Breast epithelium (tissue), 4 donors: ENCODE measurements at regions not wholly inside any gene's neighbourhood (a gene's known extent, or its start where the extent isn't known, plus 50 kb on each side); places are given as distances from the start of the nearest gene placed in this dataset.

Experiments
- DNase-seq, 2 donors: peaks; one replicate each; pipeline ENCODE4 v3.0.0-alpha.2; 2019; ENCODE audit warnings: low spot score in 2 of 2
- H3K27ac ChIP-seq, 2 donors: fragments of 200-600 bp; sonication (generic) in 1 of 2; one replicate each; pipeline ENCODE4 v1.5.1; 2016 to 2019; ENCODE audit warnings: mild to moderate bottlenecking in 1 of 2
- H3K27me3 ChIP-seq, 2 donors: fragments of 200-600 bp; sonication (generic) in 1 of 2; one replicate each; pipeline versions ENCODE4 v1.5.1 to v1.6.0; 2017 to 2019; ENCODE audit warnings: control low read depth in 1 of 2, mild to moderate bottlenecking in 1 of 2
- H3K36me3 ChIP-seq: fragments of 200-600 bp; one replicate; pipeline ENCODE4 v1.5.1; 2019
- H3K4me1 ChIP-seq, 2 donors: fragments of 200-600 bp; sonication (generic); one replicate each; pipeline ENCODE4 v1.5.1; 2016 to 2019; ENCODE audit warnings: control low read depth in 1 of 2
- H3K4me3 ChIP-seq, 3 donors: fragments of 200-600 bp; sonication (generic); 1 replicate in 2 of 3; 2 replicates in 1 of 3; pipeline ENCODE4 v1.5.1; 2016 to 2019; ENCODE audit warnings: mild to moderate bottlenecking in 3 of 3, moderate library complexity in 2 of 3
- H3K9me3 ChIP-seq, 2 donors: fragments of 200-600 bp; sonication (generic) in 1 of 2; one replicate each; pipeline ENCODE4 v1.5.1; 2016 to 2019; ENCODE audit warnings: control low read depth in 1 of 2
- POLR2A ChIP-seq: fragments of 450-650 bp; IDR thresholded peaks from one replicate; pipeline ENCODE4 v1.6.1; 2016; ENCODE audit warnings: antibody characterized with exemption, mild to moderate bottlenecking, moderate library complexity
- POLR2AphosphoS5 ChIP-seq, 3 donors: sonication (generic); formaldehyde crosslinking; IDR thresholded peaks; one replicate each; pipeline ENCODE4 v1.6.1; 2017; ENCODE audit warnings: antibody characterized with exemption in 3 of 3
- intact Hi-C: fragments of 100-400 bp; cut with DNase I; formaldehyde crosslinking; loops from one replicate; pipeline ENCODE4 v1.15.1; 2023; ENCODE audit warnings: low total_unique reads
- TF ChIP-seq, protein P1 (sequence below), 3 donors: fragments of 450-650 bp; IDR thresholded peaks; one replicate each; pipeline ENCODE4 v1.5.1; 2016 to 2017; ENCODE audit warnings: antibody characterized with exemption in 3 of 3, mild to moderate bottlenecking in 3 of 3, moderate library complexity in 3 of 3

DNA sequence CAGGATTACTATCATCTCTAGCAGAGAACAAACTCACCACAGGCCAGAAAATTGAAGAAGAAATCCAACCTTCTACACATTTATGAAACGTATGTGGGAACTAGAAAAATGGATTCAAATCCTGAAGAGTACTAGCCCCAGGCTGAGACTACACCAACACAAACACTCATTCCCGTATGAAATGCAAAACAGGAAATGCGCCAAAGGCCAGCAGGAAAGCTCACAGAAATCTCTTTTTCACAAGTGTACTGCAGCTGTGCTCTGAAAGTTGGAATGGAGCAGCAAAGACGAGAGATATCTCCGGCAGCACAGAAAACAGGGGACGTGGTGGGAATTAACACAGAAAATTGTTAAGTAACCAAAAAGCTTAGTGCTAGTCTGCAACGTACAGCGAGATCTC, 913.5 kb downstream of the TDRD15 start:
- no peaks in the 10 kb centered on the region for H3K27me3 ChIP-seq
- TF ChIP-seq POLR2AphosphoS5 (IDR thresholded peaks at IDR 0.05) (no peak), POLR2A (no peak)
- TF ChIP-seq, protein P1, sequence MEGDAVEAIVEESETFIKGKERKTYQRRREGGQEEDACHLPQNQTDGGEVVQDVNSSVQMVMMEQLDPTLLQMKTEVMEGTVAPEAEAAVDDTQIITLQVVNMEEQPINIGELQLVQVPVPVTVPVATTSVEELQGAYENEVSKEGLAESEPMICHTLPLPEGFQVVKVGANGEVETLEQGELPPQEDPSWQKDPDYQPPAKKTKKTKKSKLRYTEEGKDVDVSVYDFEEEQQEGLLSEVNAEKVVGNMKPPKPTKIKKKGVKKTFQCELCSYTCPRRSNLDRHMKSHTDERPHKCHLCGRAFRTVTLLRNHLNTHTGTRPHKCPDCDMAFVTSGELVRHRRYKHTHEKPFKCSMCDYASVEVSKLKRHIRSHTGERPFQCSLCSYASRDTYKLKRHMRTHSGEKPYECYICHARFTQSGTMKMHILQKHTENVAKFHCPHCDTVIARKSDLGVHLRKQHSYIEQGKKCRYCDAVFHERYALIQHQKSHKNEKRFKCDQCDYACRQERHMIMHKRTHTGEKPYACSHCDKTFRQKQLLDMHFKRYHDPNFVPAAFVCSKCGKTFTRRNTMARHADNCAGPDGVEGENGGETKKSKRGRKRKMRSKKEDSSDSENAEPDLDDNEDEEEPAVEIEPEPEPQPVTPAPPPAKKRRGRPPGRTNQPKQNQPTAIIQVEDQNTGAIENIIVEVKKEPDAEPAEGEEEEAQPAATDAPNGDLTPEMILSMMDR (IDR thresholded peaks at IDR 0.05): no peak
- no peaks in the 10 kb centered on the region for H3K9me3 ChIP-seq
- H3K4me3 ChIP-seq: no peak overlapping the region
- intact Hi-C loops: no loop called here
- no peaks in the 10 kb centered on the region for H3K4me1 ChIP-seq
- DNase-seq: no peak
- no peak overlapping the region for H3K27ac ChIP-seq
- no peaks in the 10 kb centered on the region for H3K36me3 ChIP-seq

GRCh38 chr2:22043784-22044183, 920.0 kb downstream of the TDRD15 start:
- Histone ChIP-seq H3K36me3 (no peaks in the 10 kb centered on the region), H3K9me3 (no peaks in the 10 kb centered on the region), H3K27ac (no peak overlapping the region), H3K4me3 (no peak overlapping the region), H3K27me3 (no peaks in the 10 kb centered on the region), H3K4me1 (no peaks in the 10 kb centered on the region)
- intact Hi-C loops: no loop called here
- TF ChIP-seq, protein P1 (IDR thresholded peaks at IDR 0.05): no peak
- TF ChIP-seq POLR2A (no peak), POLR2AphosphoS5 (IDR thresholded peaks at IDR 0.05) (no peak)
- no peak for DNase-seq

- Histone ChIP-seq H3K4me3 (no peak overlapping the region), H3K27me3 (no peaks in the 10 kb centered on the region), H3K27ac (no peak overlapping the region), H3K4me1 (no peaks in the 10 kb centered on the region), H3K36me3 (no peaks in the 10 kb centered on the region), H3K9me3 (no peaks in the 10 kb centered on the region)
- TF ChIP-seq POLR2A (no peak), POLR2AphosphoS5 (IDR thresholded peaks at IDR 0.05) (no peak)
- TF ChIP-seq, protein P1 (IDR thresholded peaks at IDR 0.05): no peak
- no peak for DNase-seq
- intact Hi-C loops: no loop called here
Measured at GRCh38 chr2:22055784-22056620, 932.2 kb downstream of the TDRD15 start.

DNA sequence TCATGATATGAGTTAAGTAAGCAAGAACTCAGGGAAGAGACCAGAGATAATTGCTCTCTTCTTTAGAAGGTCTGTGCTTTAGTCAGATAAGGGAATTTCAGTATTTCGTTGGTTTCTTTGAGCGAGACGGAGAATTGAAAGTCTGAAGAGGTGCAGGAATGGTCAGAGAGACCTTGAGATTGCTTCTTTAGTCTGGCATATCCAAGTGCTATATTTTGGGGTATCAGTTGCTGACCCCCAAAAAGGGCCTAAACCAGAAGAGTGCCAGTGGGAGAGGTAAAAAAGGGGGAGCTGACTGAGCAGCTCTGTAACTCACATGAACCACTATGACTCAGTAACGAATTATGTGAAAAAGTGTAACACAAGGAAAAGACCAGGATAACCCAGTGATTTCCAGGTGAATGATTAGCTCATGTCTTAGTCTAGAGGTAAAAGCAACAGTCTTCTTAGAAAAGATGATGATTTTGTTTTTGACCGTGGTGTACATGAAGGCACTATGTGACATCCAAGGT, 932.9 kb downstream of the TDRD15 start:
- no peak overlapping the region for H3K27ac ChIP-seq
- TF ChIP-seq, protein P1 (IDR thresholded peaks at IDR 0.05): no peak
- no peak for TF ChIP-seq POLR2A
- no peak for TF ChIP-seq POLR2AphosphoS5 (IDR thresholded peaks at IDR 0.05)
- H3K4me1 ChIP-seq: no peaks in the 10 kb centered on the region
- H3K4me3 ChIP-seq: no peak overlapping the region
- H3K36me3 ChIP-seq: no peaks in the 10 kb centered on the region
- H3K9me3 ChIP-seq: no peaks in the 10 kb centered on the region
- intact Hi-C loops: no loop called here
- DNase-seq: no peak
- H3K27me3 ChIP-seq: no peaks in the 10 kb centered on the region

- Histone ChIP-seq H3K27me3 (no peaks in the 10 kb centered on the region), H3K27ac (no peak overlapping the region), H3K4me1 (no peaks in the 10 kb centered on the region), H3K9me3 (no peaks in the 10 kb centered on the region), H3K4me3 (no peak overlapping the region), H3K36me3 (no peaks in the 10 kb centered on the region)
- DNase-seq: no peak
- intact Hi-C loops: no loop called here
- no peak for TF ChIP-seq POLR2A
- TF ChIP-seq, protein P1 (IDR thresholded peaks at IDR 0.05): no peak
- TF ChIP-seq POLR2AphosphoS5 (IDR thresholded peaks at IDR 0.05): no peak
Measured at GRCh38 chr2:22062679-22063078, 938.9 kb downstream of the TDRD15 start.
